Keratinocyte (primary cell): ENCODE measurements at regions not wholly inside any gene's neighbourhood (a gene's known extent, or its start where the extent isn't known, plus 50 kb on each side); places are given as distances from the start of the nearest gene placed in this dataset.

Experiments
- DNase-seq: peaks from one replicate; pipeline ENCODE4 v3.0.0-alpha.2; 2011; ENCODE audit warnings: low read depth, missing footprints, low spot score
- FAIRE-seq: peaks from 2 replicates; lab custom pipeline; 2011; peaks lifted over from hg19 to GRCh38; lab: Jason Lieb, UNC
- H2AFZ ChIP-seq: 2 replicates; pipeline ENCODE4 v1.6.0; 2012; ENCODE audit warnings: low read length, control low read depth, inconsistent platforms; ENCODE audit not compliant: control insufficient read depth
- H3K27ac ChIP-seq: 2 replicates; pipeline ENCODE4 v1.5.1; 2011; ENCODE audit warnings: low read length; ENCODE audit not compliant: control insufficient read depth, insufficient read depth
- H3K27me3 ChIP-seq: 3 replicates; pipeline ENCODE4 v1.6.0; 2011; ENCODE audit warnings: low read length; ENCODE audit not compliant: control insufficient read depth, insufficient read depth; ENCODE audit errors: extremely low read depth
- H3K36me3 ChIP-seq, 2 experiments: 2 replicates in 1 of 2; 3 replicates in 1 of 2; pipeline ENCODE4 v1.5.1; 2011; ENCODE audit warnings: low read length in 2 of 2, mild to moderate bottlenecking in 1 of 2; ENCODE audit not compliant: control insufficient read depth in 2 of 2, insufficient read depth in 2 of 2; ENCODE audit errors: extremely low read depth in 1 of 2
- H3K4me1 ChIP-seq: 3 replicates; pipeline ENCODE4 v1.5.1; 2011; ENCODE audit warnings: low read length; ENCODE audit not compliant: control insufficient read depth, insufficient read depth; ENCODE audit errors: extremely low read depth
- H3K4me2 ChIP-seq: 3 replicates; pipeline ENCODE4 v1.6.0; 2011; ENCODE audit warnings: low read depth, low read length; ENCODE audit not compliant: control insufficient read depth, insufficient read depth; ENCODE audit errors: extremely low read depth
- H3K4me3 ChIP-seq, 3 experiments: fragments of 200-600 bp in 1 of 3; sonication (generic) in 1 of 3; 2 replicates in 2 of 3; 3 replicates in 1 of 3; pipeline ENCODE4 v1.5.1; 2011 to 2016; ENCODE audit warnings: low read length in 3 of 3, mild to moderate bottlenecking in 3 of 3, control low read depth in 2 of 3, inconsistent platforms in 1 of 3, low read depth in 1 of 3, mixed read lengths in 1 of 3, mixed run types in 1 of 3, moderate library complexity in 1 of 3; ENCODE audit not compliant: control insufficient read depth in 2 of 3, insufficient read depth in 2 of 3; ENCODE audit errors: extremely low read depth in 1 of 3
- H3K79me2 ChIP-seq: 2 replicates; pipeline ENCODE4 v1.6.0; 2012; ENCODE audit warnings: low read length; ENCODE audit not compliant: control insufficient read depth, insufficient read depth
- H3K9ac ChIP-seq: 3 replicates; pipeline ENCODE4 v1.6.0; 2011; ENCODE audit warnings: low read length; ENCODE audit not compliant: control insufficient read depth, insufficient read depth; ENCODE audit errors: extremely low read depth
- H3K9me1 ChIP-seq: 3 replicates; pipeline ENCODE4 v1.6.0; 2011; ENCODE audit warnings: low read length; ENCODE audit not compliant: control insufficient read depth, insufficient read depth; ENCODE audit errors: extremely low read depth
- H3K9me3 ChIP-seq: 2 replicates; pipeline ENCODE4 v1.5.1; 2012; ENCODE audit warnings: low read depth, low read length; ENCODE audit not compliant: control insufficient read depth
- H4K20me1 ChIP-seq: 3 replicates; pipeline ENCODE4 v1.6.0; 2011; ENCODE audit warnings: low read length; ENCODE audit not compliant: control insufficient read depth, insufficient read depth; ENCODE audit errors: extremely low read depth
- CTCF ChIP-seq, 3 experiments: IDR thresholded peaks in 1 of 3; conservative IDR thresholded peaks in 1 of 3; optimal IDR thresholded peaks in 1 of 3; 2 replicates in 2 of 3; 3 replicates in 1 of 3; pipeline versions ENCODE3 to v1.5.1; 2011; ENCODE audit warnings: low read length in 3 of 3, mild to moderate bottlenecking in 3 of 3, moderate library complexity in 2 of 3, control low read depth in 1 of 3, inconsistent platforms in 1 of 3; ENCODE audit not compliant: insufficient read depth in 2 of 3; ENCODE audit errors: extremely low read depth in 1 of 3
- EZH2 ChIP-seq: IDR thresholded peaks from one replicate; pipeline ENCODE4 v1.6.1; 2012; ENCODE audit warnings: inconsistent platforms, mild to moderate bottlenecking, low read length, moderate library complexity
- dilution Hi-C: fragments of 300-500 bp; cut with MboI; formaldehyde crosslinking; loops from one replicate; pipeline ENCODE4 v1.7.0; 2020; ENCODE audit warnings: low sequenced_read_pairs; ENCODE audit not compliant: extremely low pct_ligation_motif_present

GRCh38 chr6:104532462-104532861 lies 327.3 kb downstream of the HACE1 start:
- Histone ChIP-seq H2AFZ (no peak overlapping the region), H3K9me3 (no peaks in the 10 kb centered on the region), H3K4me3 (no peak overlapping the region), H3K9me1 (peaks cover 2% of the 10 kb centered on the region), H3K4me1 (no peaks in the 10 kb centered on the region), H3K79me2 (no peaks in the 10 kb centered on the region), H3K27me3 (no peaks in the 10 kb centered on the region), H4K20me1 (no peaks in the 10 kb centered on the region), H3K36me3 (no peaks in the 10 kb centered on the region), H3K27ac (no peak overlapping the region), H3K9ac (no peak overlapping the region), H3K4me2 (no peak overlapping the region)
- DNase-seq (no peak), FAIRE-seq (no peak)
- no peak for TF ChIP-seq CTCF (optimal IDR thresholded peaks at IDR 0.05 in 1 of 3, IDR thresholded peaks at IDR 0.05 in 1 of 3, conservative IDR thresholded peaks at IDR 0.05 in 1 of 3; ENCODE audit: extremely low read depth in 1 of 3, insufficient read depth in 2 of 3, low read length in 3 of 3)
- dilution Hi-C loops, result no loop called here

GRCh38 chr6:104531646-104532045 lies 328.1 kb downstream of the HACE1 start:
- no peaks in the 10 kb centered on the region for H3K4me1 ChIP-seq
- FAIRE-seq (no peak), DNase-seq (no peak)
- no peak overlapping the region for H3K9ac ChIP-seq
- dilution Hi-C loops, result no loop called here
- no peak for TF ChIP-seq EZH2
- no peak for TF ChIP-seq CTCF (optimal IDR thresholded peaks at IDR 0.05 in 1 of 3, IDR thresholded peaks at IDR 0.05 in 1 of 3, conservative IDR thresholded peaks at IDR 0.05 in 1 of 3; ENCODE audit: extremely low read depth in 1 of 3, insufficient read depth in 2 of 3, low read length in 3 of 3)
- no peak overlapping the region for H2AFZ ChIP-seq
- H4K20me1 ChIP-seq, result no peaks in the 10 kb centered on the region
- H3K36me3 ChIP-seq, result no peaks in the 10 kb centered on the region
- no peaks in the 10 kb centered on the region for H3K9me3 ChIP-seq
- no peak overlapping the region for H3K27ac ChIP-seq
- peaks cover 2% of the 10 kb centered on the region for H3K9me1 ChIP-seq
- H3K4me3 ChIP-seq, result no peak overlapping the region
- no peak overlapping the region for H3K4me2 ChIP-seq
- H3K27me3 ChIP-seq, result no peaks in the 10 kb centered on the region
- no peaks in the 10 kb centered on the region for H3K79me2 ChIP-seq
